Activated naive CD8-positive, alpha-beta T cell (primary cell): ENCODE measurements at regions not wholly inside any gene's neighbourhood (a gene's known extent, or its start where the extent isn't known, plus 50 kb on each side); places are given as distances from the start of the nearest gene placed in this dataset.

Experiments
- H3K27ac Mint-ChIP-seq: one replicate; pipeline ENCODE4 v1.8.0; 2021; ENCODE audit warnings: mixed read lengths
- H3K27me3 Mint-ChIP-seq: one replicate; pipeline ENCODE4 v1.8.0; 2021; ENCODE audit warnings: mixed read lengths
- H3K36me3 Mint-ChIP-seq: one replicate; pipeline ENCODE4 v1.8.0; 2021; ENCODE audit warnings: mixed read lengths
- H3K4me1 Mint-ChIP-seq: one replicate; pipeline ENCODE4 v1.8.0; 2021; ENCODE audit warnings: low read depth, mixed read lengths
- H3K4me3 Mint-ChIP-seq: one replicate; pipeline ENCODE4 v1.8.0; 2021; ENCODE audit warnings: mild to moderate bottlenecking, mixed read lengths
- H3K9me3 Mint-ChIP-seq: one replicate; pipeline ENCODE4 v1.8.0; 2021; ENCODE audit warnings: low read depth, mixed read lengths

DNA sequence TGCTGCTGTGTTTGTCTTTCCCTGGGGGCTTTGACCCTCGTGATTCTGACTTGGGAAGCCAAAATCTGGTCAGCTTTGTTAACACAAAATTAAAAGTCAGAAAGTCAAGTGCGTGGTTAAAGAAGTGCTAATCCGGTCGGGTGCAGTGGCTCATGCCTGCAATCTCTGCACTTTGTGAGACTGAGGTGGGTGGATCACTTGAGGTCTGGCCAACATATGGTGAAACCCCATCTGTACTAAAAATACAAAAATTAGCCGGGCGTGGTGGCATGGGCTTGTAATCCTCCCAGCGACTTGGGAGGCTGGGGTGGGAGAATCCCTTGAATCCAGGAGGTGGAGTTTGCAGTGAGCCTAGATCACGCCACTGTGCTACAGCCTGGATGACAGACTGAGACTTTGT, 844.6 kb downstream of the VRK1 start:
- Mint-ChIP-seq H3K4me3 (no peak overlapping the region), H3K27ac (no peak overlapping the region), H3K4me1 (peaks cover 55% of the 10 kb centered on the region), H3K9me3 (no peaks in the 10 kb centered on the region), H3K27me3 (no peaks in the 10 kb centered on the region), H3K36me3 (peaks cover 3% of the 10 kb centered on the region)

DNA sequence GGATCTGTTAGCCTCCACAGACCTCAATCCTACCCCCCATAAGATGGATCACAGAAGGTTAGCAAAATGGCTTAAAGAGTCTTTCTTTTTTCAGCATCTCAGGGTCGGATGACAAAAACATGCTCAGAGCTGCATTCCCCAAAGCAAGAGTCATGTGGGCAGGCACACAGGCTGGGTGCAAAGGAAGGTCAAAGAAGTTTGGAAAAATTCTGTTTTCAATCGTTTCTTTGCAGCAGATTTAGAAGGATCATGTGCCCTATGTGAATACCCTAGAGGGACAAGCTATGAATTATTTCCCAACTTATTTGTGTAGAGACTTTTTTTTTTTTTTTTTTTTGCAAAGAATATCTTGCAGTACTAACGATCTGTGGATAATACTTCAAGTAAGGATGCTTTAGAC, 845.4 kb downstream of the VRK1 start:
- no peaks in the 10 kb centered on the region for H3K9me3 Mint-ChIP-seq
- H3K36me3 Mint-ChIP-seq, result peaks cover 3% of the 10 kb centered on the region
- no peak overlapping the region for H3K4me3 Mint-ChIP-seq
- no peaks in the 10 kb centered on the region for H3K27me3 Mint-ChIP-seq
- peaks cover 47% of the 10 kb centered on the region for H3K4me1 Mint-ChIP-seq
- H3K27ac Mint-ChIP-seq, result no peak overlapping the region

GRCh38 chr14:97644365-97644764, 847.2 kb downstream of the VRK1 start:
- no peak overlapping the region for H3K27ac Mint-ChIP-seq
- H3K9me3 Mint-ChIP-seq, result no peaks in the 10 kb centered on the region
- no peak overlapping the region for H3K4me3 Mint-ChIP-seq
- peaks cover 31% of the 10 kb centered on the region for H3K4me1 Mint-ChIP-seq
- peaks cover 3% of the 10 kb centered on the region for H3K36me3 Mint-ChIP-seq
- H3K27me3 Mint-ChIP-seq, result no peaks in the 10 kb centered on the region

DNA sequence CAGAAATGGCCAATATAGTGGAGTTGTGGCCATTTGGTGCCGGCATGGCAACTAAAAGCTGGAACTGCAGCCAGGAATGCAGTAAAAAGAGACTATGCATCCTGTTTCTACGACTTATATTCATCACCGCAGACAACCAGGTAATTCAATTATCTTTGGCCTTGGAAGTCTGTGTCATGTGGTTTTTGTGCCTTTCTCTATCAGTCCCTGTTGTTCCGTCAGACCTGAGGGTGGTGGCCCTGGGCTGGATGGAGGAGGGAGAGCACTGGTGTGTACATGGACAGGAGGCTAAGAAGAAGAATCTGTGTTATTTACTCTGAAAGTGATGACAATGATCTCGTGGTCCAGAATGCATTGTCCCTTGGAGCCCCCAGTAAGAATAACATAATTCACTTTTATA, 852.6 kb downstream of the VRK1 start:
- Mint-ChIP-seq H3K36me3 (no peaks in the 10 kb centered on the region), H3K4me1 (peaks cover 2% of the 10 kb centered on the region), H3K4me3 (no peak overlapping the region), H3K27me3 (no peaks in the 10 kb centered on the region), H3K9me3 (no peaks in the 10 kb centered on the region), H3K27ac (no peak overlapping the region)

GRCh38 chr14:97655169-97655948, 858.2 kb downstream of the VRK1 start:
- no peak overlapping the region for H3K4me3 Mint-ChIP-seq
- no peaks in the 10 kb centered on the region for H3K36me3 Mint-ChIP-seq
- no peaks in the 10 kb centered on the region for H3K27me3 Mint-ChIP-seq
- peak overlapping the region; percentile 66 for H3K27ac Mint-ChIP-seq
- H3K9me3 Mint-ChIP-seq, result no peaks in the 10 kb centered on the region
- peaks cover 16% of the 10 kb centered on the region for H3K4me1 Mint-ChIP-seq

DNA sequence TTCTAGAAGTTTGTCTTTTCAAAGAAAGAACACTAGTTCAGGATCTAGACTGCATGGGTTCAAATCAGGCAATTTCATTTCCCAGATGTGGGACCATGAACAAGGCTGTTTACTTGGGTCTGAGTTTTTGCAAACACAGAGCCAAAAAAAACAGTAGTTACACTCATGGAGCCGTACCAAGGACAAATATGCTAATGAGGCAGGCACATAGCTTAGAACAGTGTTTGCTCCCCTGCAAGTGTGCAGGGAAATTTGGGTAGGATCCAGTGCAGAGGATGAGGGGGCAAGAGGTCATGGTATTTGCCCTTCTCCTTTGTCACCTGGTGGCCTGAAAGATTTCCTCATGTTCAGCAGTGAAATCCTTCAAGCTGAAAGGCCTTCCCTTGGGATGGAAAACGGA, 860.4 kb downstream of the VRK1 start:
- Mint-ChIP-seq H3K36me3 (no peaks in the 10 kb centered on the region), H3K27ac (no peak overlapping the region), H3K4me1 (peaks cover 16% of the 10 kb centered on the region), H3K4me3 (no peak overlapping the region), H3K27me3 (no peaks in the 10 kb centered on the region), H3K9me3 (no peaks in the 10 kb centered on the region)

- peaks cover 3% of the 10 kb centered on the region for H3K36me3 Mint-ChIP-seq
These were observed 890.9 kb downstream of the VRK1 start for GRCh38 chr14:97687944-97688630.

DNA sequence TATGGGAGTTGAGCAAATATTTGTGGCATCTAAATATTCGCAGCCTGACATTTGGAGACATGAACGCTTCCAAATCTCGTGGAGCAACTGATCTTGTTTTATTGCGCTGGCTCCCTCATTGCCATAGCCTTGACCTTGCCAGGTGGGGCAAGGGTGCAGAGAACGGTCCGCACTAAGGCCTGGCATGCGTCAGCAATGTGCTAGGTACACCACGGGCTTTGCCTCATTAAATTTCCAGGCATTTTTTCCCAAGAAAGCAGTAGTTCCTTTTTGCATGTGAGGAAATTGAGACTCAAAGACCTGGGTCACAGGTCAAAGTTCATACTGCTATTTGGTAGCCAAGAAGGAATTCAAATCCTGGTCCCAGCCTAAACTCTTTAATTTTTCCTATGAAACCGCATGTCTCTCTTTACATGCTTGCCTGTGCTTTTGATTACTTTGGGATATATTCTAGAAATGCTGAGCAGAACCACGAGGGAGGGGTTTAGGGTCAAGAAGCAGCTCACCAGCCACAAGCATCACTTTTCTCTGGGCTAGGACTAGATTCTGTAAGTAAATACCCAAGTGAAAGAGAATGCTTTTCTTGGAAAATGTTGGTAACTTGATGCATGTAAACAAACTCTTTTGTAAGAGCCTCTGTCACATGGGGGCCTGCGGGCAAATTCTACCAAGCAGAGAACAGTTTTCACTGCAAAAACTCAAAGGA, 891.6 kb downstream of the VRK1 start:
- Mint-ChIP-seq H3K27me3 (no peaks in the 10 kb centered on the region), H3K4me3 (no peak overlapping the region), H3K27ac (no peak overlapping the region), H3K36me3 (peaks cover 3% of the 10 kb centered on the region), H3K9me3 (no peaks in the 10 kb centered on the region), H3K4me1 (peaks cover 27% of the 10 kb centered on the region)

More at GRCh38 chr14:97687944-97688630, 890.9 kb downstream of the VRK1 start:
- peaks cover 26% of the 10 kb centered on the region for H3K4me1 Mint-ChIP-seq
- H3K4me3 Mint-ChIP-seq, result no peak overlapping the region
- no peak overlapping the region for H3K27ac Mint-ChIP-seq
- H3K9me3 Mint-ChIP-seq, result no peaks in the 10 kb centered on the region
- no peaks in the 10 kb centered on the region for H3K27me3 Mint-ChIP-seq

- H3K36me3 Mint-ChIP-seq, result no peaks in the 10 kb centered on the region
- H3K4me1 Mint-ChIP-seq, result peaks cover 18% of the 10 kb centered on the region
- H3K27ac Mint-ChIP-seq, result no peak overlapping the region
- H3K9me3 Mint-ChIP-seq, result no peaks in the 10 kb centered on the region
- H3K27me3 Mint-ChIP-seq, result no peaks in the 10 kb centered on the region
- H3K4me3 Mint-ChIP-seq, result no peak overlapping the region
These were observed 894.9 kb downstream of the VRK1 start for GRCh38 chr14:97692084-97692483.

GRCh38 chr14:97695456-97695981, 898.3 kb downstream of the VRK1 start:
- Mint-ChIP-seq H3K9me3 (no peaks in the 10 kb centered on the region), H3K4me3 (no peak overlapping the region), H3K27ac (no peak overlapping the region), H3K27me3 (no peaks in the 10 kb centered on the region), H3K36me3 (peaks cover 4% of the 10 kb centered on the region), H3K4me1 (peaks cover 39% of the 10 kb centered on the region)

GRCh38 chr14:97697772-97698171, 900.6 kb downstream of the VRK1 start:
- Mint-ChIP-seq H3K4me1 (peaks cover 47% of the 10 kb centered on the region), H3K27me3 (no peaks in the 10 kb centered on the region), H3K36me3 (peaks cover 4% of the 10 kb centered on the region), H3K27ac (peak overlapping the region; percentile 41), H3K9me3 (no peaks in the 10 kb centered on the region), H3K4me3 (peak overlapping the region; percentile 24)

DNA sequence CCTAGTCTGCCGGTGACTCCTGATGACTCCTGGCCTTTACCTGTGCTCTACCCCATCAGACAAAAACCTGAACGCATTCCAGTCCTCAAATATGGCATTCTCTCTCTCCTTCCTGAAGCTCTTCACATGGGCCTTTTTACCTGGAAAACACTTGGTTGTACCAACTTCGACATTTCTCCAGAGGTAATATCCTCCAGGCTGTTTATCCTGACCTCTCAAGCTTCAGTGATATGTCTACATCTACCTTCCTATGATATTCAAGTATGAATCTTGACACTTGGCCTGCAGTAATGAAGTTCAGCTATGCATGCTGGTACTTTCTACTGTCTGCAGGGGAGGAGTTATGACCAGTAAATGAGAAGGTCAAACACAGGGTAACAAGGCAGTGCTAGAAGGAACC, 901.8 kb downstream of the VRK1 start:
- peaks cover 4% of the 10 kb centered on the region for H3K36me3 Mint-ChIP-seq
- H3K27me3 Mint-ChIP-seq, result no peaks in the 10 kb centered on the region
- peaks cover 54% of the 10 kb centered on the region for H3K4me1 Mint-ChIP-seq
- peak overlapping the region; percentile 24 for H3K27ac Mint-ChIP-seq
- no peaks in the 10 kb centered on the region for H3K9me3 Mint-ChIP-seq
- no peak overlapping the region for H3K4me3 Mint-ChIP-seq

GRCh38 chr14:97703006-97703760, 906.0 kb downstream of the VRK1 start:
- Mint-ChIP-seq H3K9me3 (no peaks in the 10 kb centered on the region), H3K4me3 (peak overlapping the region; percentile 60), H3K27me3 (no peaks in the 10 kb centered on the region), H3K27ac (peak overlapping the region; percentile 91), H3K36me3 (peaks cover 4% of the 10 kb centered on the region), H3K4me1 (peaks cover 80% of the 10 kb centered on the region)

GRCh38 chr14:97704316-97704885, 907.2 kb downstream of the VRK1 start:
- peaks cover 84% of the 10 kb centered on the region for H3K4me1 Mint-ChIP-seq
- H3K27me3 Mint-ChIP-seq, result no peaks in the 10 kb centered on the region
- H3K27ac Mint-ChIP-seq, result peak overlapping the region; percentile 91
- peak overlapping the region; percentile 58 for H3K4me3 Mint-ChIP-seq
- peaks cover 1% of the 10 kb centered on the region for H3K36me3 Mint-ChIP-seq
- H3K9me3 Mint-ChIP-seq, result no peaks in the 10 kb centered on the region
